HG03103 (cell line): ENCODE measurements at regions not wholly inside any gene's neighbourhood (a gene's known extent, or its start where the extent isn't known, plus 50 kb on each side); places are given as distances from the start of the nearest gene placed in this dataset.
"Not testable (repeated sequence)": the region's sequence is repeated elsewhere in the genome, so short reads cannot be mapped to it uniquely, and the experiment has no call there.

Experiments used
- ATAC-seq: cut with Tn5 transposase; IDR thresholded peaks from one replicate; pipeline ENCODE4 v1.9.1; 2021; ENCODE audit warnings: low read depth; ENCODE audit not compliant: unreplicated experiment

GRCh38 chr21:20276377-20276776 lies 721.8 kb upstream of the NCAM2 start:
- ATAC-seq: no peak

GRCh38 chr21:20276954-20277353 lies 721.3 kb upstream of the NCAM2 start:
- no peak for ATAC-seq

- ATAC-seq: no peak
These were observed 714.4 kb upstream of the NCAM2 start for GRCh38 chr21:20283836-20284235.

GRCh38 chr21:20292280-20292679 lies 705.9 kb upstream of the NCAM2 start:
- no peak for ATAC-seq

GRCh38 chr21:20292854-20293253 lies 705.4 kb upstream of the NCAM2 start:
- not testable (repeated sequence) for ATAC-seq

- ATAC-seq: no peak
These were observed 696.8 kb upstream of the NCAM2 start for GRCh38 chr21:20301395-20301794.

- no peak for ATAC-seq
These were observed 696.1 kb upstream of the NCAM2 start for GRCh38 chr21:20302084-20302483.

- no peak for ATAC-seq
These were observed 691.4 kb upstream of the NCAM2 start for GRCh38 chr21:20306836-20307235.

GRCh38 chr21:20308586-20309315 lies 689.5 kb upstream of the NCAM2 start:
- ATAC-seq: no peak

- no peak for ATAC-seq
These were observed 686.9 kb upstream of the NCAM2 start for GRCh38 chr21:20311234-20311787.

- no peak for ATAC-seq
These were observed 685.2 kb upstream of the NCAM2 start for GRCh38 chr21:20313013-20313412.

- no peak for ATAC-seq
These were observed 683.2 kb upstream of the NCAM2 start for GRCh38 chr21:20315042-20315441.

- no peak for ATAC-seq
These were observed 668.6 kb upstream of the NCAM2 start for GRCh38 chr21:20329636-20330035.

- ATAC-seq: no peak
These were observed 667.6 kb upstream of the NCAM2 start for GRCh38 chr21:20330652-20331051.

GRCh38 chr21:20334585-20334984 lies 663.6 kb upstream of the NCAM2 start:
- ATAC-seq: no peak

- ATAC-seq: no peak
These were observed 656.8 kb upstream of the NCAM2 start for GRCh38 chr21:20341431-20341830.

- no peak for ATAC-seq
These were observed 655.0 kb upstream of the NCAM2 start for GRCh38 chr21:20343186-20343585.

GRCh38 chr21:20351138-20351537 lies 647.1 kb upstream of the NCAM2 start:
- ATAC-seq: no peak

GRCh38 chr21:20353351-20353750 lies 644.9 kb upstream of the NCAM2 start:
- ATAC-seq: no peak

- no peak for ATAC-seq
These were observed 625.2 kb upstream of the NCAM2 start for GRCh38 chr21:20373031-20373430.

- ATAC-seq: no peak
These were observed 621.0 kb upstream of the NCAM2 start for GRCh38 chr21:20377250-20377649.

- ATAC-seq: no peak
These were observed 609.8 kb upstream of the NCAM2 start for GRCh38 chr21:20388400-20388799.
